CD14-positive monocyte (primary cell): ENCODE measurements at regions not wholly inside any gene's neighbourhood (a gene's known extent, or its start where the extent isn't known, plus 50 kb on each side); places are given as distances from the start of the nearest gene placed in this dataset.

ENCODE experiments used
- DNase-seq, 3 donors: peaks; one replicate each; pipeline ENCODE4 v3.0.0-alpha.2; 2011 to 2022
- H2AFZ ChIP-seq: 2 replicates; pipeline ENCODE4 v1.6.0; 2012; ENCODE audit warnings: mild to moderate bottlenecking, low read depth, low read length, inconsistent platforms; ENCODE audit not compliant: insufficient read depth, poor library complexity, severe bottlenecking
- H3K27ac ChIP-seq, 2 donors: 1 replicate in 1 of 2; 2 replicates in 1 of 2; pipeline ENCODE4 v1.5.1; 2012 to 2013; ENCODE audit warnings: low read length in 2 of 2, control low read depth in 1 of 2, inconsistent platforms in 1 of 2, low read depth in 1 of 2, mild to moderate bottlenecking in 1 of 2
- H3K27me3 ChIP-seq, 2 donors: one replicate each; pipeline versions ENCODE4 v1.6.0 to v1.6.1; 2011 to 2013; ENCODE audit warnings: low read length in 2 of 2; ENCODE audit not compliant: control insufficient read depth in 2 of 2, insufficient read depth in 2 of 2
- H3K36me3 ChIP-seq, 2 donors: replicated peaks in 1 of 2; 1 replicate in 1 of 2; 2 replicates in 1 of 2; pipeline versions ENCODE4 v1.5.1 to v1.6.1; 2012 to 2013; ENCODE audit warnings: low read length in 2 of 2, control low read depth in 1 of 2, inconsistent platforms in 1 of 2, mild to moderate bottlenecking in 1 of 2; ENCODE audit not compliant: insufficient read depth in 2 of 2, control insufficient read depth in 1 of 2
- H3K4me1 ChIP-seq, 2 donors: 1 replicate in 1 of 2; 2 replicates in 1 of 2; pipeline versions ENCODE4 v1.5.1 to v1.6.1; 2012 to 2013; ENCODE audit warnings: low read length in 2 of 2, control low read depth in 1 of 2, inconsistent platforms in 1 of 2, mild to moderate bottlenecking in 1 of 2, moderate library complexity in 1 of 2; ENCODE audit not compliant: insufficient read depth in 2 of 2, control insufficient read depth in 1 of 2
- H3K4me2 ChIP-seq: replicated peaks from 2 replicates; pipeline ENCODE3; 2012; ENCODE audit warnings: low read length, moderate library complexity, mild to moderate bottlenecking; ENCODE audit not compliant: poor library complexity, severe bottlenecking; ENCODE audit errors: extremely low read depth
- H3K4me3 ChIP-seq, 3 experiments: fragments of 200-600 bp in 1 of 3; sonication (generic) in 1 of 3; replicated peaks in 1 of 3; 1 replicate in 2 of 3; 2 replicates in 1 of 3; pipeline ENCODE4 v1.5.1; 2011 to 2013; ENCODE audit warnings: low read length in 3 of 3, mild to moderate bottlenecking in 3 of 3, control low read depth in 2 of 3, low read depth in 2 of 3, inconsistent platforms in 1 of 3, moderate library complexity in 1 of 3
- H3K79me2 ChIP-seq: 2 replicates; pipeline ENCODE4 v1.6.0; 2012; ENCODE audit warnings: mild to moderate bottlenecking, control low read depth, inconsistent platforms, low read length, moderate library complexity; ENCODE audit not compliant: insufficient read depth
- H3K9ac ChIP-seq: 2 replicates; pipeline ENCODE4 v1.6.0; 2017; ENCODE audit warnings: low read length, mild to moderate bottlenecking; ENCODE audit not compliant: insufficient read depth, poor library complexity, severe bottlenecking
- H3K9me3 ChIP-seq, 2 donors: replicated peaks in 1 of 2; 1 replicate in 1 of 2; 2 replicates in 1 of 2; pipeline versions ENCODE4 v1.5.1 to v1.6.1; 2012 to 2013; ENCODE audit warnings: low read length in 2 of 2, control low read depth in 1 of 2; ENCODE audit not compliant: control insufficient read depth in 1 of 2, insufficient read depth in 1 of 2
- H4K20me1 ChIP-seq: 2 replicates; pipeline ENCODE4 v1.6.0; 2012; ENCODE audit warnings: mild to moderate bottlenecking, low read length, control low read depth, moderate library complexity; ENCODE audit not compliant: insufficient read depth
- H3K27ac Mint-ChIP-seq, 7 donors: one replicate each; pipeline ENCODE4 v1.8.0; 2020; ENCODE audit warnings: mild to moderate bottlenecking in 7 of 7, mixed read lengths in 7 of 7, moderate library complexity in 6 of 7, inconsistent platforms in 2 of 7
- H3K27me3 Mint-ChIP-seq, 3 donors: one replicate each; pipeline ENCODE4 v1.8.0; 2021 to 2022; ENCODE audit warnings: low read depth in 3 of 3, mild to moderate bottlenecking in 3 of 3, mixed read lengths in 3 of 3, moderate library complexity in 3 of 3, inconsistent platforms in 1 of 3
- H3K36me3 Mint-ChIP-seq, 2 donors: one replicate each; pipeline ENCODE4 v1.8.0; 2020; ENCODE audit warnings: mixed read lengths in 2 of 2, inconsistent platforms in 1 of 2, mild to moderate bottlenecking in 1 of 2
- H3K4me1 Mint-ChIP-seq: one replicate; pipeline ENCODE4 v1.8.0; 2020; ENCODE audit warnings: mild to moderate bottlenecking, mixed read lengths
- H3K4me3 Mint-ChIP-seq, 2 donors: one replicate each; pipeline ENCODE4 v1.8.0; 2020; ENCODE audit warnings: mild to moderate bottlenecking in 2 of 2, mixed read lengths in 2 of 2, moderate library complexity in 1 of 2
- H3K9me3 Mint-ChIP-seq, 7 donors: one replicate each; pipeline ENCODE4 v1.8.0; 2020 to 2022; ENCODE audit warnings: mixed read lengths in 7 of 7, mild to moderate bottlenecking in 6 of 7, moderate library complexity in 6 of 7, inconsistent platforms in 2 of 7
- WGBS: methylation state at CpG from one replicate; pipeline ENCODE4 v1.1.5; 2013; ENCODE audit warnings: missing lambda C conversion rate; ENCODE audit not compliant: insufficient coverage; 5-methylcytosine and 5-hydroxymethylcytosine counted together
- intact Hi-C, 2 donors: fragments of 100-400 bp; cut with micrococcal nuclease; formaldehyde crosslinking; loops; one replicate each; pipeline versions ENCODE4 v1.15.0 to v1.15.1; 2023
- TF ChIP-seq, protein P1 (sequence below): fragments of 200-600 bp; IDR thresholded peaks from one replicate; pipeline ENCODE4 v1.8.0; 2022; ENCODE audit warnings: antibody characterized with exemption, mild to moderate bottlenecking

DNA sequence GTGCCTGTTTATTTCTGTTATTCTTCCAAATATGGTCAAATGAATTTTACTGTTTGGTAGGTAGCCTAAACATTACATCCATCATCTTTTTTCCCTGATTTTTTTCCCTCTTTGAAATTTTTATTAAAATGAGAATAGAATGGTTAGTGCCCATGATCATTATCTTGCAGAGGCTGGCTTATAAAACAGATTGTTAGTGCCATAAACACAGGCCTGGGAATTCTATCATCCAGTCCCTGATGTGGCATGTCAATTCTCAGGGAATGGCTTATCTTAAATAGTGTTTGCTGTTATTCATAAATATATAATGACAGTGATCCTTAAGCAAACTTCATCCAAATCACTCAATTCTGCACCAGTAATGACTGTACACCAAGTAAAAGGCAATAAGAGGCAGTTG, 207.3 kb downstream of the TUSC7 start:
- Histone ChIP-seq H3K79me2 (no peaks in the 10 kb centered on the region), H3K4me1 (no peaks in the 10 kb centered on the region), H3K9ac (no peak overlapping the region), H3K9me3 (no peaks in the 10 kb centered on the region), H2AFZ (no peak overlapping the region), H3K4me2 (no peak overlapping the region), H3K4me3 (no peak overlapping the region), H3K27ac (no peak overlapping the region), H4K20me1 (no peaks in the 10 kb centered on the region), H3K36me3 (no peaks in the 10 kb centered on the region), H3K27me3 (no peaks in the 10 kb centered on the region)
- H3K27me3 Mint-ChIP-seq = no peaks in the 10 kb centered on the region
- no peak overlapping the region for H3K27ac Mint-ChIP-seq
- no peaks in the 10 kb centered on the region for H3K4me1 Mint-ChIP-seq
- TF ChIP-seq, protein P1, sequence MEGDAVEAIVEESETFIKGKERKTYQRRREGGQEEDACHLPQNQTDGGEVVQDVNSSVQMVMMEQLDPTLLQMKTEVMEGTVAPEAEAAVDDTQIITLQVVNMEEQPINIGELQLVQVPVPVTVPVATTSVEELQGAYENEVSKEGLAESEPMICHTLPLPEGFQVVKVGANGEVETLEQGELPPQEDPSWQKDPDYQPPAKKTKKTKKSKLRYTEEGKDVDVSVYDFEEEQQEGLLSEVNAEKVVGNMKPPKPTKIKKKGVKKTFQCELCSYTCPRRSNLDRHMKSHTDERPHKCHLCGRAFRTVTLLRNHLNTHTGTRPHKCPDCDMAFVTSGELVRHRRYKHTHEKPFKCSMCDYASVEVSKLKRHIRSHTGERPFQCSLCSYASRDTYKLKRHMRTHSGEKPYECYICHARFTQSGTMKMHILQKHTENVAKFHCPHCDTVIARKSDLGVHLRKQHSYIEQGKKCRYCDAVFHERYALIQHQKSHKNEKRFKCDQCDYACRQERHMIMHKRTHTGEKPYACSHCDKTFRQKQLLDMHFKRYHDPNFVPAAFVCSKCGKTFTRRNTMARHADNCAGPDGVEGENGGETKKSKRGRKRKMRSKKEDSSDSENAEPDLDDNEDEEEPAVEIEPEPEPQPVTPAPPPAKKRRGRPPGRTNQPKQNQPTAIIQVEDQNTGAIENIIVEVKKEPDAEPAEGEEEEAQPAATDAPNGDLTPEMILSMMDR = no peak
- no peaks in the 10 kb centered on the region for H3K36me3 Mint-ChIP-seq
- peaks cover 0 to 6% (median 0%) of the 10 kb centered on the region in 7 donors for H3K9me3 Mint-ChIP-seq
- no peak for DNase-seq
- H3K4me3 Mint-ChIP-seq = no peak overlapping the region
- intact Hi-C loops = no loop called here

DNA sequence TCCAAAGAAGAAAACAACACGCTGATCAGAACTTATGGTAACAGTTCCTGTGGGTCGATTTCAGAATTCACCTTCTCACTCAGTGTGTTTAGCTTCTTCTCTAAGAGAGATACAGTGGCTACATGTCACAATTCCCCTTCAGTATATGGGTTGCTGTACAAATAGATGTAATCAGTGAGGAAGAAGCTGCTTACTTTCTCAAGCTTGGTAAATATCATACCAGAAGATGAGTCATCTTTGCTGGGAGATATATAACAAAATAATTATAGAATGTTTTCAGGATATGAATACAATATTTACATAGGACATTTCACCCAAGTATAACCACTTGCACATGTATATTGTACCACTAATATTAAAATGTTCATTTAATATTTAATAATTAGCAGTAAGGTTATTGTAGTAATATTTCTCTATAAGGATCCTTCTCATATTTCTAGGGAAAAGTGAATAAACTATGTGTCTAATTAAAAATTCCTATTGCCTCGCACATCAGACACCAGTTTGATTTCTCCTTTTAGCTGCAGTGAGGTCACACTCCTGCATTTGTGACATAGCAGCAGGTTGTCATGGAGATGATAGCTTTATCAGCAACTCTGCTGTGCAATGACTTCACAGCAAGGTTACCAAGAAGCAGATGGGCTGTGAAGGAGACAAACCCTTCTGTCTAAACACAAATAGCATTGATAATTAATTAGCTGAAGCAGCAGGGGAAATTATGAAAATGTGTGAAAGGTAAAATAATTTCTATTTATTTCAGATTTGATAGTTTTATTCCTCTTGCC, 211.4 kb downstream of the TUSC7 start:
- no peaks in the 10 kb centered on the region for H3K4me1 Mint-ChIP-seq

More for the DNA sequence above, 211.4 kb downstream of the TUSC7 start:
- Histone ChIP-seq H3K4me2 (no peak overlapping the region), H3K4me1 (no peaks in the 10 kb centered on the region), H3K79me2 (no peaks in the 10 kb centered on the region), H3K36me3 (no peaks in the 10 kb centered on the region), H3K9me3 (no peaks in the 10 kb centered on the region), H2AFZ (no peak overlapping the region), H3K4me3 (no peak overlapping the region), H3K27ac (no peak overlapping the region), H4K20me1 (no peaks in the 10 kb centered on the region), H3K9ac (no peak overlapping the region), H3K27me3 (no peaks in the 10 kb centered on the region)
- Mint-ChIP-seq H3K27ac (no peak overlapping the region), H3K36me3 (no peaks in the 10 kb centered on the region), H3K27me3 (no peaks in the 10 kb centered on the region), H3K4me3 (no peak overlapping the region), H3K9me3 (peaks cover 0 to 15% (median 6%) of the 10 kb centered on the region in 7 donors)
- intact Hi-C loops = no loop called here
- DNase-seq = no peak
- WGBS = no CpG with 5 or more reads among the region's 3 CpGs
- TF ChIP-seq, protein P1 = no peak
